22Rv1 (cell line): ENCODE measurements at regions not wholly inside any gene's neighbourhood (a gene's known extent, or its start where the extent isn't known, plus 50 kb on each side); places are given as distances from the start of the nearest gene placed in this dataset.
"Not testable (repeated sequence)": the region's sequence is repeated elsewhere in the genome, so short reads cannot be mapped to it uniquely, and the experiment has no call there.

ENCODE experiments used
- H3K27ac ChIP-seq: fragments of 450-650 bp; 2 replicates; pipeline ENCODE4 v1.5.1; 2017
- CTCF ChIP-seq: fragments of 450-650 bp; IDR thresholded peaks from 2 replicates; pipeline ENCODE4 v1.5.1; 2017; ENCODE audit warnings: mild to moderate bottlenecking
- ZFX ChIP-seq: fragments of 450-650 bp; IDR thresholded peaks from 2 replicates; pipeline ENCODE4 v1.6.1; 2017; ENCODE audit warnings: antibody characterized with exemption, borderline replicate concordance

- no peak overlapping the region for H3K27ac ChIP-seq
- no peak for TF ChIP-seq CTCF
- TF ChIP-seq ZFX = no peak
These were observed 280.7 kb upstream of the TLE3 start for GRCh38 chr15:70378126-70379031.

GRCh38 chr15:70376929-70377691, 279.4 kb upstream of the TLE3 start:
- TF ChIP-seq CTCF (no peak), ZFX (no peak)
- H3K27ac ChIP-seq = no peak overlapping the region

- TF ChIP-seq CTCF (no peak), ZFX (no peak)
- H3K27ac ChIP-seq = no peak overlapping the region
These were observed 278.6 kb upstream of the TLE3 start for GRCh38 chr15:70376031-70376928.

GRCh38 chr15:70375586-70375985, 277.9 kb upstream of the TLE3 start:
- TF ChIP-seq CTCF (no peak), ZFX (no peak)
- H3K27ac ChIP-seq = no peak overlapping the region

GRCh38 chr15:70375006-70375431, 277.3 kb upstream of the TLE3 start:
- TF ChIP-seq ZFX = no peak
- no peak for TF ChIP-seq CTCF
- H3K27ac ChIP-seq = no peak overlapping the region

- TF ChIP-seq ZFX (no peak), CTCF (no peak)
- no peak overlapping the region for H3K27ac ChIP-seq
These were observed 276.4 kb upstream of the TLE3 start for GRCh38 chr15:70374096-70374495.

GRCh38 chr15:70373439-70373838, 275.7 kb upstream of the TLE3 start:
- not testable (repeated sequence) for H3K27ac ChIP-seq

- H3K27ac ChIP-seq = not testable (repeated sequence)
These were observed 270.4 kb upstream of the TLE3 start for GRCh38 chr15:70367913-70368705.

- H3K27ac ChIP-seq = not testable (repeated sequence)
These were observed 266.3 kb upstream of the TLE3 start for GRCh38 chr15:70364023-70364422.
